ENCODE measurements at regions not wholly inside any gene's neighbourhood (a gene's known extent, or its start where the extent isn't known, plus 50 kb on each side); places are given as distances from the start of the nearest gene placed in this dataset.

DNA sequence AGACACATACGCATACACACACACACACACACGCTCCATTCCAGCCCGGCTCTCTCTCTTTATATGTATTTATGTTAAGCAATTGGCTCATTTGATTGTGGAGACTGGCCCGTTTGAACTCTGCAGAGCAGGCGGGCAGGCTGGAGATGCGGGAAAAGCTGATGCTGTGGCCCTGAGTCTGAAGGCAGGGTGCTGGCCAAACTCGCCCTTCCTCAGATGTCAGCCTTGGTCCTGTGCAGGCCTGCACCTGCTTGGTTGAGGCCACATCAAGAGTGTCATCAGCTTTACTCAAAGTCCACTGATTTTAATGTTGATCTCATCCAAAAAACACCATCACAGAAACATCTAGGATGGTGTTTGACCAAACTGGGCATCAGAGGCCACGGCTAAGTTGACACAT is 569.3 kb downstream of the TBC1D22A start:
- no peak for TF ChIP-seq FOS (IDR thresholded peaks at IDR 0.05; ENCODE audit: low read depth, low read length)
- no peak for TF ChIP-seq POLR2A (IDR thresholded peaks at IDR 0.05; ENCODE audit: low read depth, low read length)
- no peak for TF ChIP-seq CHD1 (IDR thresholded peaks at IDR 0.05; ENCODE audit: low read depth, low read length)
- no peak for TF ChIP-seq ELK1 (IDR thresholded peaks at IDR 0.05; ENCODE audit: borderline replicate concordance, low read depth, low read length)
- TF ChIP-seq, protein P1, sequence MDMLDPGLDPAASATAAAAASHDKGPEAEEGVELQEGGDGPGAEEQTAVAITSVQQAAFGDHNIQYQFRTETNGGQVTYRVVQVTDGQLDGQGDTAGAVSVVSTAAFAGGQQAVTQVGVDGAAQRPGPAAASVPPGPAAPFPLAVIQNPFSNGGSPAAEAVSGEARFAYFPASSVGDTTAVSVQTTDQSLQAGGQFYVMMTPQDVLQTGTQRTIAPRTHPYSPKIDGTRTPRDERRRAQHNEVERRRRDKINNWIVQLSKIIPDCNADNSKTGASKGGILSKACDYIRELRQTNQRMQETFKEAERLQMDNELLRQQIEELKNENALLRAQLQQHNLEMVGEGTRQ (IDR thresholded peaks at IDR 0.05; ENCODE audit: low read depth, low read length), result no peak
- no peak for TF ChIP-seq CEBPB (IDR thresholded peaks at IDR 0.05; ENCODE audit: low read depth, low read length)
- no peak for TF ChIP-seq BHLHE40 (IDR thresholded peaks at IDR 0.05; ENCODE audit: low read depth, low read length)
- TF ChIP-seq MAFK (IDR thresholded peaks at IDR 0.05; ENCODE audit: low read depth, low read length), result no peak
- TF ChIP-seq SMC3 (IDR thresholded peaks at IDR 0.05; ENCODE audit: low read depth, low read length), result no peak
- TF ChIP-seq MAZ (IDR thresholded peaks at IDR 0.05; ENCODE audit: borderline replicate concordance, low read depth, low read length), result no peak
- TF ChIP-seq, protein P2, sequence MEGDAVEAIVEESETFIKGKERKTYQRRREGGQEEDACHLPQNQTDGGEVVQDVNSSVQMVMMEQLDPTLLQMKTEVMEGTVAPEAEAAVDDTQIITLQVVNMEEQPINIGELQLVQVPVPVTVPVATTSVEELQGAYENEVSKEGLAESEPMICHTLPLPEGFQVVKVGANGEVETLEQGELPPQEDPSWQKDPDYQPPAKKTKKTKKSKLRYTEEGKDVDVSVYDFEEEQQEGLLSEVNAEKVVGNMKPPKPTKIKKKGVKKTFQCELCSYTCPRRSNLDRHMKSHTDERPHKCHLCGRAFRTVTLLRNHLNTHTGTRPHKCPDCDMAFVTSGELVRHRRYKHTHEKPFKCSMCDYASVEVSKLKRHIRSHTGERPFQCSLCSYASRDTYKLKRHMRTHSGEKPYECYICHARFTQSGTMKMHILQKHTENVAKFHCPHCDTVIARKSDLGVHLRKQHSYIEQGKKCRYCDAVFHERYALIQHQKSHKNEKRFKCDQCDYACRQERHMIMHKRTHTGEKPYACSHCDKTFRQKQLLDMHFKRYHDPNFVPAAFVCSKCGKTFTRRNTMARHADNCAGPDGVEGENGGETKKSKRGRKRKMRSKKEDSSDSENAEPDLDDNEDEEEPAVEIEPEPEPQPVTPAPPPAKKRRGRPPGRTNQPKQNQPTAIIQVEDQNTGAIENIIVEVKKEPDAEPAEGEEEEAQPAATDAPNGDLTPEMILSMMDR (conservative IDR thresholded peaks at IDR 0.05; ENCODE audit: low read depth, low read length), result no peak
- no peak for TF ChIP-seq RCOR1 (IDR thresholded peaks at IDR 0.05; ENCODE audit: insufficient replicate concordance, low read length)
- TF ChIP-seq RFX5 (IDR thresholded peaks at IDR 0.05; ENCODE audit: low read depth, low read length), result no peak
- CTCF ChIA-PET, result no interaction called here

More for the DNA sequence above, 569.3 kb downstream of the TBC1D22A start:
- no TSS peak for BruUV-seq (replicated peaks)
- Histone ChIP-seq H3K23ac (ENCODE audit: low read depth, low read length) (no peak overlapping the region), H3K9me3 (ENCODE audit: control insufficient read depth, insufficient read depth, low read length) (peaks cover 7% of the 10 kb centered on the region; the same call in 1 of the 2 replicates), H3K36me3 (ENCODE audit: control insufficient read depth, insufficient read depth, low read length) (no peaks in the 10 kb centered on the region), H3K79me1 (ENCODE audit: low read depth in 1 of 2, low read length in 2 of 2) (no peaks in the 10 kb centered on the region), H2AFZ (replicated peaks; ENCODE audit: low read length, poor library complexity) (no peak overlapping the region), H3K9ac (ENCODE audit: low read depth, low read length) (no peak overlapping the region), H4K8ac (ENCODE audit: low read depth in 2 of 2, low read length in 2 of 2) (no peak overlapping the region), H2BK15ac (ENCODE audit: low read depth, low read length) (no peak overlapping the region), H3K27me3 (ENCODE audit: control insufficient read depth, insufficient read depth, low read length) (no peaks in the 10 kb centered on the region), H3K4me2 (ENCODE audit: low read depth, low read length) (no peak overlapping the region), H3K18ac (ENCODE audit: low read depth, low read length) (no peak overlapping the region), H2AK5ac (ENCODE audit: low read depth, low read length) (no peak overlapping the region), H4K91ac (ENCODE audit: insufficient read depth, low read depth, low read length) (no peak overlapping the region), H4K20me1 (ENCODE audit: insufficient read depth, low read length) (no peaks in the 10 kb centered on the region), H3K27ac (ENCODE audit: insufficient read depth, low read length) (no peak overlapping the region), H2BK20ac (ENCODE audit: low read depth, low read length) (no peak overlapping the region), H2AK9ac (replicated peaks; ENCODE audit: low read depth, low read length, poor library complexity) (no peak overlapping the region), H2BK120ac (ENCODE audit: low read depth, low read length) (no peak overlapping the region), H3K4me1 (ENCODE audit: control insufficient read depth, insufficient read depth, low read length) (peaks cover 6% of the 10 kb centered on the region), H2BK5ac (ENCODE audit: low read depth, low read length, poor library complexity, severe bottlenecking) (no peak overlapping the region), H3K9me1 (ENCODE audit: insufficient read depth, low read length) (peaks cover 6% of the 10 kb centered on the region), H3K56ac (ENCODE audit: extremely low read depth, insufficient read depth, low read length) (no peak overlapping the region), H3K4me3 (ENCODE audit: insufficient read depth, low read depth, low read length) (no peak overlapping the region), H3K14ac (replicated peaks; ENCODE audit: low read depth, low read length) (no peak overlapping the region), H4K5ac (ENCODE audit: low read depth, low read length) (no peak overlapping the region), H3K4ac (ENCODE audit: low read depth, low read length) (no peak overlapping the region)
- POLR2A ChIA-PET (ENCODE audit: unreplicated experiment), result no interaction called here
- WGBS, 2 experiments (ENCODE audit: extremely low coverage in 2 of 2, insufficient read length in 1 of 2), result 100% methylated on average over 3 of the region's 8 CpGs; no CpG with 5 or more reads in 1 of the 2 experiments
- intact Hi-C loops (cut with micrococcal nuclease), result no loop called here
- ATAC-seq (ENCODE audit: low read depth) (no peak), DNase-seq (no peak)
- dilution Hi-C loops (cut with HindIII; ENCODE audit: low sequenced_read_pairs, unreplicated experiment), result no loop called here
- in situ Hi-C loops (cut with MboI; ENCODE audit: low sequenced_read_pairs), result no loop called here

All from IMR-90 (cell line).